ENCODE measurements at regions not wholly inside any gene's neighbourhood (a gene's known extent, or its start where the extent isn't known, plus 50 kb on each side); places are given as distances from the start of the nearest gene placed in this dataset.
A peak's percentile ranks its signal among the peaks of the same experiment; 100 is the strongest.
"Not testable (repeated sequence)": the region's sequence is repeated elsewhere in the genome, so short reads cannot be mapped to it uniquely, and the experiment has no call there.

DNA sequence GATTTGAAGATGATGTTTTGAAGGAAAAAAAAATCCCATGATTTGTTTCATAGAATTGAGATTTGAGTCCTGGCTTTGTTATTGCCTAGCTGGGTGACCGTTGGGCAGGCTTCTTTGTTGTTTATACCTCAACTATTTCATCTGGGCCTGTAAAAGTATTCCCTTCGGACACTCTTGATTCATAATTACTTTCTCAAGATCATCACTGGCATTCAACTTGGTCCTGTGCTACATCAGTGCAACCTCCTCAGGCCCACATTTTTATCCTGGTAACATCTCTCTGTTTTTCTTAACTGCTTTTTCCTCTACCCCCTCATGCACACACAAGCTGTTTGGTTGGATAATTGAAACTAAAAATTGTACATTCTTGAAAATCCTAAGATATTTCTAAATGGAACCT lies 67.5 kb upstream of the P3H2 start:
- no peak for DNase-seq

DNA sequence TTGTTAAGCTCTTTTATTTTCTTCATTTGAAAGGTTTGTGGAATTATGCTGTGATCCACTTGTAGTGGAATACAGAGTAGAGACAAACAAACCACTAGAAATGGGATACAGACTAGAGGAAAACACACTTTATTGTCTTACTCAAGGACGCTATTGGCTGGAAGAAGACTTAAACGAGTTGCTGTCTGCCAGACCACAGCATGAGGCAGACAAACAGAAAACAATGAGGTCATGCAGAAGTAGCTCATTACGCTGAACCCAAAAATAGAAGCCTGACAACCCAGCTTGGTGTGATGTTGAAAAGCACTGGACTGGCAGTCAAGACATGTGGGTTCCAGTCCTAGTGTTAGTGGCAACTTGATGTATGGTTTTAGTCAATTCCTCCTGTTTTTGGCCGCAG lies 62.4 kb upstream of the P3H2 start:
- DNase-seq = peak; percentile 32

DNA sequence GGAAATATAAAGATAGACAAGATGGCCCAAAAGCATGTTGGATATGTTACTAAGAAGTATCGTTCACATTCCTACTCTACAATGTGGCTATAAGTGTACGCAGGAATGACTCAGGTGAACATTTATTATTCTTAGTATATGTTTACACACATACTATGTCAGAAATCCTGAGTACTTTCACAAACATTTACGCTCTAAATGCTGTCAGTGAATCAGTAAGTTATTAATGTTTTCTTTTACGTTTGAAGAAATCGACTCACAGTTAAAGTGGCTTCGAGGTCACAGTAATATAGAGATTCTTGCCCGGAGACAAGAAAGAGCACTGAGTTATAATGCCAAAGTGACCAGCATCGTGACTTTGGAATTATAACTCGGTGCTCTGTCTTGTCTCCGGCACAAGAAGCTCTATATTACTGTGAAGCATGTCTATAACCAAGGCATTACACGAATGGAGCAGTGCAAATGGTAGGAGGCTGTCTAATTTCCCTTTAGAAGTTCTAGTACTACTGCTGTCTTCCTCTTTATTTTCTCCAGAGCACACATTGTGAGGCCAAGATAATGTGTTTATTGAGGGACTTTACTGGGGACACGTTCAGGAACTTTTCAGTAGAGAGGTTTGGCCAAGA lies 61.8 kb upstream of the P3H2 start:
- no peak for DNase-seq

- DNase-seq = no peak
Observed at GRCh38 chr3:190180268-190180667, 59.6 kb upstream of the P3H2 start.

- DNase-seq = no peak
Observed at GRCh38 chr3:190178779-190179178, 58.1 kb upstream of the P3H2 start.

DNA sequence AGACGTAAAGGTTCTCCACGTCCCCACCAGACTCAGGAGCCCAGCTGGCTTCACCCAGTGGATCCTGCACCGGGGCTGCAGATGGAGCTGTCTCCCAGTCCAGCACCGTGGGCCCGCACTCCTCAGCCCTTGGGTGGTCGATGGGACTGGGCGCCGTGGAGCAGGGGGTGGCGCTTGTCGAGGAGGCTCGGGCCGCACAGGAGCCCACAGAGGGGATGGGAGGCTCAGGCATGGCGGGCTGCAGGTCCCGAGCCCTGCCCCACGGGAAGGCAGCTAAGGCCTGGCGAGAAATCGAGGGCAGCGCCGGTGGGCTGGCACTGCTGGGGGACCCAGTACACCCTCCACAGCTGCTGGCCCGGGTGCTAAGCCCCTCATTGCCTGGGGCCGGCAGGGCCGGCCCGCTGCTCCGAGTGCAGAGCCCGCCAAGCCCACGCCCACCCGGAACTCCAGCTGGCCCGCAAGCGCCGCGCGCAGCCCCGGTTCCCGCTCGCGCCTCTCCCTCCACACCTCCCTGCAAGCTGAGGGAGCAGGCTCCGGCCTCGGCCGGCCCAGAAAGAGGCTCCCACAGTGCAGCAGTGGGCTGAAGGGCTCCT lies 56.3 kb upstream of the P3H2 start:
- not testable (repeated sequence) for DNase-seq

GRCh38 chr3:190176106-190176505 lies 55.4 kb upstream of the P3H2 start:
- DNase-seq = not testable (repeated sequence)

GRCh38 chr3:190175490-190175889 lies 54.8 kb upstream of the P3H2 start:
- DNase-seq = no peak

DNA sequence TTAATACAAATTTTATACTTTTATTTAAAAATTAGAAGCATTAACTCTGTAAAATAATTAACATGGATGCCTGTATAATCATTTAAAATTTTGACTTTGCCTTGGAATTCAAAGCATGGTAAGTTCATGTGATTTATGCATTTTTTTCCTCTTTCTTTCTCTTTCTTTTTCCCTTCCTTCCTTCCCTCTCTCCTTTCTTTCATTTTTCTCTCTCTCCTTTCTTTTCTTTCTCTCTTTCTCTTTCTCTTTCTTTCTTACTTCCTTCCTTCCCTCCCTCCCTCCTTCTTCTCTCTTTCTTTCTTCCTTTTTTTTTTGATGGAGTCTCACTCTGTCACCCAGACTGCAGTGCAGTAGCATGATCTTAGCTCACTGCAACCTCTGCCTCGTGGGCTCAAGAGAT lies 53.8 kb upstream of the P3H2 start:
- no peak for DNase-seq

DNA sequence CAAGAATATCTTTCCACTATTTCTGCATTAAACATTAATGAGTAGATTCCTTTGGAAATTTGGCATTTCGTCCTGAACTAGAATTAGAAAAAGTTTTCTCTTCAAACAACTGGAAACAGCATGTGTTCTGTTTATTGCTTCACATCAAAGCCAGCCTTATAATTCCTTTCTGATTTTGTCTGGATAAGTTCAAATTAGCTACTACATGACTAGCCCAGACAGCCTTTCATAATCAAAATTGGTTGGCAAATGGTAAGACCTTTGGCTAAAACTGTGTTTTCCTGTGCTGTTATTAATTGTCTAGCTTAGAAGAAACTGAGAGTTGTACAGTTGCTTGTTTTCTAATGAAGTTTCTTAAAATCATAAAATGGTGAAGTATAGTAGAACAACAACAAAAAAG lies 52.7 kb upstream of the P3H2 start:
- DNase-seq = no peak

- no peak for DNase-seq
Observed at GRCh38 chr3:190172751-190173150, 52.1 kb upstream of the P3H2 start.

Data from NCI-H748 treated with DMSO at 0.1 percent for 48 hours (cell line).